NOMO-1 treated with dmso at 0.1 percent for 144 hours (cell line): ENCODE measurements at regions not wholly inside any gene's neighbourhood (a gene's known extent, or its start where the extent isn't known, plus 50 kb on each side); places are given as distances from the start of the nearest gene placed in this dataset.

ENCODE experiments used
- DNase-seq: peaks from one replicate; lab custom pipeline; 2025; ENCODE audit not compliant: unreplicated experiment; lab: John Stamatoyannopoulos, UW

DNA sequence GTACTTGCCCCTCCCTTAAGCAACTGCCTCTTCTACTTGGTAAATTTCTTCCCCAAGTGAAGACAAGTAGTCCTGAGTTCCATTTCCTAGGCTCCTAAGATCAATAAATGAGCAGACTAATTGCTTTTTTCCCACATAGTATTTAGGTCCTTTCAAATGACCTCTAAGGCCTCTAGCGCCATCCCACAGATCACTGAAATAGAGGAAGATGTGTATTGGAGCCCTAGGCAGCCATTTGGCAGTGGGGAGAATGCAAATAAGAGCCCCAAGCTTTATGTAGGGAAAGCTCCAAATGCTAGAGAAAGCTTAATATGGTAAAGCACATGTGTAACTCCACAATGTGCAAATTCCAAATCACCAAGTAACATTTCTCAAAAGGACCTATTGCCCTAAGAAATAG lies 316.5 kb upstream of the PHF14 start:
- DNase-seq = no peak

DNA sequence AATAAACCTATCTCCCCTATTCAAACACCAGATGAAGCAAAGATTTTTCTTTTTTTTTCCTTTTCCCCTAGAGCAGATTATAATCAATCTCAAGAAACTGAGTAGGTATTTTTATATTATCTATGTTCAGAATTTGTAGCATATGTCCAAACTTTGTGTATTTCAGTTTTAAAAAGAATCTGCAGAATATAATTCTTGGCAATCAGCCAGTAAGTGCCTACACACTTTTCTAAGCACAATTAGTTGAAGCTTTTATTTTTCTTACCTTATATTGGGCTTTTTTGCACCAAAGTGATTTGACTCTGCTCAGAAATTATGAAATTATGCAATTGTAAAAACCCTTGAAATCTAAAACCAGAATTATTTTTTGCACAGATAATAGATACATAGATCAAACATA lies 315.8 kb upstream of the PHF14 start:
- no peak for DNase-seq

DNA sequence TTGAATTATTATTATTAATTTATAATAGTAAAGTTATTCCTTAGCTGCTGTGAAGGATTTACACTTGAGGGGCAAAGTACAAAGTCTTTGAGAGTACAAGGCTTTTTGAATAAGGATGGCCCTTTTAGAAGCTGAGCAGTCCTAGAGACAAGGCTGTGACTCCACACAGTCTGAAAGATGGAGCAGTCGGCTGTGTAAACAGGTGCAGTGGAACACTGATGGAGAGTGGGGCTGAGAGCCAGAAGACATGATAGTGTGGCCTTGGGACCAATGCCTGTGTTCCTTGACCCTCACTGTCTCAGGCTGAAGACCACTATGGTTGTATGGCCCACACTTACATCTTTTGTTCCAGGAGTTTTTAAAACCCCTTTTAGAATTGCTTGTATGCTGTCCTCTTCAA lies 311.2 kb upstream of the PHF14 start:
- no peak for DNase-seq

DNA sequence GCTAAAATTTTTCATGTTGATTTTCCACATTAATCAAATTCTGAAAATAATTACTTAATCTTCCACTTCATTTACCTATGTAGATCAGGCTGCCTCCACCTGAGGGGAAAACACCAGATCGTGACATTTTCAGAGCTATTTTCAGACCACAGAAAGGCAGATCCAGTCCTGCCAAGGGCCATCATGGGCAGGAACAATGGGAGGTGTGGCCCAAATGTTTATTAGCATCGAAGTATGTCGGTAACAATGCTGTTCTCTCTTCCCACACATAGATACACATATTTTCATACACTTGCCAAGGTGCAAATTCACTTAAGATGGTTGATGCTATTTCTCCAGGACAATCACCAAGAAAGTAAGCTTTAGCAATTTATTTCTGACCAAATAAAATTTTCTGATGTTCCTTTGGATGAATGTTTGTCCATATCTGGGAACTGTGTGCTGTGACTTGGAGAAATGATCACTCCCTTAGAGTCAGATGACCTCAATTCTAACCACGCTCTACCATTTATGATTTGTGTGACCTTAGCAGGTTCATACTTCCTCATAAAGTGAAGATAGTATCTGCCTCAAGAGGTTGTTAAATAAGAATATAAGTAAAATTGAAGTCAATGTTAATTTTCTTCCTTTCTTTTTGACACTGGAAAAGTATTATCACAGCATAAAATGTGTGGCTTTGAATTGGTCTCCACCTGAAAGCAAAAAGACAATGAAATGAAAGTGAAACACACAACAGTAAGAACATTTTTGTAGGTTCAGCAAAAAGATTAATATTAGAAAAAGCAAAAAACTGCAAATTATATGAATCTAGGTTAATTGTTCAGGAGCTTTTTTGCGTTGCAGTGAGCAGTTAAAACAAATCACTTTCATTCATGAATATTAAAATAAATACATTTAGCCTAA lies 310.4 kb upstream of the PHF14 start:
- no peak for DNase-seq

DNA sequence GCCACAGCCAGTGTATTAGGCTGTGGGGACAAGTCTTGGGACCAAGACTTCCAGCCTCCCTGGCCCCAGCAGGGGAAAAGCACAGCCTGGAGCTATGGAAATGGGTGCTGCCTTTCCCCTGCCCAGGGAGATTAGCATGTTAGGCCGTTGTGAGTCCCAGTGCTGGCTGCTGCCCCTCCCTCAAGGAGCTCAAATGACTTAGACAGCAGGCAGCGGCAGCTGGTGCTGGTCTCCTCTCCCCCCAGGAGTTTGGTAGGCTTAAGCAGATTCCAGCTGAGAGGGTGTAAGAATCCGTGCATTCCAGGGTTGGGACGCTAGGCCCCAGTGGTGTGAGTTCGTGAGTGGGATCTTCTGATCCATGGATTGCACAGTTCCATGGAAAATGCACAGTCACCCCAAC lies 301.5 kb upstream of the PHF14 start:
- DNase-seq = no peak

DNA sequence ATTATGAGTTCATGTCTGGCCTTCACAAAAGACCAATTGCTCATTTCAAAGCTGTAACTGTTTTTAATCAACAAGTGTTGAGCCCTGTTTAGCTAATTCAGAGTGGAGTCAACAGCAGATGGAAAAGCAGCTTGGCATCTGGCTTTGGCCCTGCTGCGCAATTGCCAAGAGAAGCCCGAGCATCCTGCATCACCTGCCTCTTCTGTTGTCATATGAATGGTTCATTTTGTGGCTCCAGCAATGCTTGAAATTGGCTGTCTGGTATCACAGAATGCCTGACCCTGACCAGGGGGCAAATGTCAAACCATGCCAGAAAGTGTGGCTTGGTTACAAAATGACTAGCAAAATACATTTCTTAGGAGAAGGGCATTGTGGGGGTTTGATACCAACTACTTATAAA lies 296.5 kb upstream of the PHF14 start:
- DNase-seq = no peak

DNA sequence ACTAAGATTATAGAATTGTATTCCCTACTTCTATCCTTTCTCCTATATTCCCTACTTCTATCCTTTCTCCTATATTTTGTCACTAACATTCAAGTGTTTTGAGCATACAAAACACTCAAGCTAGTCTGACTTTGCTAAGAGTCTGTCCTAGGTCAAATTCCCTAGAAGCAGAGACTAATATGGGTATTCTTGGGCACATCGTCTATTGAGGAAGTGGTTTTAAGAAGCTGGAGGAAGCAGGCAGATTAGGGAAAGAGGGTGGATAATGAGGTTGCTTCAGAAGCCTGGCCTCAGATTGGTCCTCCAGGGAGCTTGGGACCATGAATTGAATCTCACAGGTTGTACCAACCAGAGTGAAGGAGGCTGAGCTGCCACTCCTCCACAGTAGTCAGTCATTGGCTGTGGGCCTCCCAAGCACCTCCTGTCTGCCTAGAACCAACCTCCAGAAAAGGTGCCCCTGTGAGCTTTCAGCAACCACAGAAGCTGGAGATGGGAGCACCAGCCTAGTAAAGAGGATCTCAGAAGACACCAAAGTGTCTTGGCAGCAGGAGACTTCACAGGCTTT lies 295.9 kb upstream of the PHF14 start:
- DNase-seq = no peak

DNA sequence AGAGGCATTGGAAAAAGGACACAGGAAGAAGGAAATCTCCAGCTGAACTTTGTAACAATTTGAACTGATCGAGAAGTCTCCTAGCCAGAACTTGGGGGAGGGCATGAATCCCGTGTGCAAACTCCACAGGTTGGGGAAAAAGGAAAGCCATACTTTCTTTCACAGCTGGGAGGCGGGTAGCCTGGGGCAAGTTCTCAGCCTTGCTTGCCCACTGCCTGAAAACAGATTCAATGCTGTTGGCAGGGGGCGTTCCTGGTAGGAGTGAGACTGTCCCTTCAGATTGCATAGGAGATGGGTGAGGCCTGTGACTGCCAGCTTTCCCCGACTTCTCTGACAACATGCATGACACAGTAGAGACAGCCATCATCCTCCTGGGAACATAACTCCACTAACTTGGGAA lies 289.1 kb upstream of the PHF14 start:
- no peak for DNase-seq

DNA sequence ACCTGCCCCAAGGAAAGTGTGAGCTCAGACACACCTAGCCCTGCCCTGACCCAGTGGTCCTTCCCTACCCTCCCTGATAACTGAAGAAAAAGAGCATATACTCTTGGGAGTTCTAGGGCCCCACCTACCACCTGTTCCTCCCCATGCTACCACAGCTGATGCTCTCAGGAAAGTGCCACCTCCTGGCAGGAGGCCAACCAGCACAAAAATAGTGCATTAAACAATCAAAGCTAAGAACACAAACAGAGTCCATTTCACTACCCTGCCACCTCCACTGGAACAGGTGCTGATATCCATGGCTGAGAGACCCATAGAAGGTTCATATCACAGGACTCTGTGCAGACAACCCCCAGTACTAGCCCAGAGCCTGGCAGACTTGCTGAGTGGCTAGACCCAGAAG lies 288.6 kb upstream of the PHF14 start:
- DNase-seq = no peak

DNA sequence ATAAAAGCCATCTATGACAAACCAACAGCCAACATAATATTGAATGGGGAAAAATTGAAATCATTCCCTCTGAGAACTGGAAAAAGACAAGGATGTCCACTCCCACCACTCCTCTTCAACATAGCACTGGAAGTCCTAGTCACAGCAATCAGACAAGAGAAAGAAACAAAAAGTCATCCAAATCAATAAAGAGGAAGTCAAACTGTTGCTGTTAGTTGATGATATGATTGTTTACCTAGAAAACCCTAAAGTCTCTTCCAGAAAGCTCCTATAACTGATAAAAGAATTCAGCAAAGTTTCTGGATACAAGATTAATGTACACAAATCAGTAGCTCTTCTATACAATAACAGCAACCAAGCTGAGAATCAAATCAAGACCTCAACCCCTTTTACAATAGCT lies 285.1 kb upstream of the PHF14 start:
- DNase-seq = no peak

DNA sequence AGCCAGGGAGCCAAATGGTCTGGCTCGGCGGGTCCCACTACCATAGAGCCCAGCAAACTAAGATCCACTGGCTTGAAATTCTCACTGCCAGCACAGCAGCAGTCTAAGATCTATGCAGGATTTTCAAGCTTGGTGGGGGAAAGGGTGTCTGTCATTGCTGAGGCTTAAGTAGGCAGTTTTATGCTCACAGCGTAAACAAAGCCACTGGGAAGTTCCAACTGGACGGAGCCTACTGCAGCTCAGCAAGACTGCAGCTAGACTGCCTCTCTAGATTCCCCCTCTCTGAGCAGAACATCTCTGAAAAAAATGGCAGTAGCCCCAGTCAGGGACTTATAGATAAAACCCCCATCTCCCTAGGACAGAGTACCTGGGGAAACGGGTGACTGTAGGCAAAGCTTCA lies 277.6 kb upstream of the PHF14 start:
- no peak for DNase-seq

DNA sequence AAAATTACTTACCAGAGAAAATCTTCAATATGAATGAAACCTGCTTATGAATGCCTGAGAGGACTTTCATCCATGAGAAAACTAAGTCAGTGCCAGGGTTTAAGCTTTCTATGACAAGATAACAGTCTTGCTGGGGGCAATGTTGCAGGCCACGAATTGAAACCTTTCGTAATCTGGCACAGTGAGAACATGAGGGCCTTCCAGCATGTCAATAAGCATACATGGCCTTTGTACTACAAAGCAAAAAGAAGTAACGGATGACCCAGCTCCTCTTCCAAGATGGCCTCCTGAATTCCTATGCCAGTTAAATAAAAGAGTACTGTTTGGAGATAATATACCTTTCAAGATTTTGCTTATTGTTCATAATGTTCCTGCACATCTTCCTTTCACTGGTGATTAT lies 270.6 kb upstream of the PHF14 start:
- DNase-seq = no peak

DNA sequence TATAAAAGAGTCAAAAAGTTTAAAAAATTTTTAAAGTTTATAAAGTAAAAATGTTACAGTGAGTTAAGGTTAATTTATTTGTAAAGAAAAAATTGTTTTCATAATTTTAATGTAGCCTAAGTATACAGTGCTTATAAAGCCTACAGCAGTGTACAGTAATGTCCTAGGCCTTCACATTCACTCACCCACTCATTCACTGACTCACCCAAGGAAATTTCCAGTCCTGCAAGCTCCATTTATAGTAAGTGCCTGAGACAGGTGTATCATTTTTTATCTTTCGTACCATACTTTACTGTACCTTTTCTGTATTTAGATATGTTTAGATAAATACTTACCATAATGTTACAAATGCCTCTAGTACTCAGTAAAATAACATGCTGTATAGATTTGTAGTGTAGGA lies 269.7 kb upstream of the PHF14 start:
- no peak for DNase-seq

DNA sequence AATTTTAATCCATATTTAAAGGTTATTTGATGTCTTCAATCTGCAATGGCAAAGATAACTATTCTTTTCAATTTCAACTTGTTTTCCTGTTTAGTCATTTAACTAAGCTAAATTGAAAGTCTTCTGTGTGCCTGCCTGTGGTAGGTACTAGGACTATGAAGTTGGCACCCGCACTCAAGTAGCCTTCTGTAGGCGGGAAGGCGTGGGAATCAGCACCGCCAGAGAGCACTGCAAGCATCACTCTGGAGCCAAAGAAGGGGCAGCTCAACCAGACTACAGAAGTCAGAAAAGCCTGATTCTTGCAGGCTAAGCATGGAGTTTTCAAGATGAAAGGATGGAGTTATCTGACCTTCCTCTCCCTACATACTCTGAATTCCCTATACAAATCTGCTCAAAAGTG lies 269.0 kb upstream of the PHF14 start:
- DNase-seq = no peak

DNA sequence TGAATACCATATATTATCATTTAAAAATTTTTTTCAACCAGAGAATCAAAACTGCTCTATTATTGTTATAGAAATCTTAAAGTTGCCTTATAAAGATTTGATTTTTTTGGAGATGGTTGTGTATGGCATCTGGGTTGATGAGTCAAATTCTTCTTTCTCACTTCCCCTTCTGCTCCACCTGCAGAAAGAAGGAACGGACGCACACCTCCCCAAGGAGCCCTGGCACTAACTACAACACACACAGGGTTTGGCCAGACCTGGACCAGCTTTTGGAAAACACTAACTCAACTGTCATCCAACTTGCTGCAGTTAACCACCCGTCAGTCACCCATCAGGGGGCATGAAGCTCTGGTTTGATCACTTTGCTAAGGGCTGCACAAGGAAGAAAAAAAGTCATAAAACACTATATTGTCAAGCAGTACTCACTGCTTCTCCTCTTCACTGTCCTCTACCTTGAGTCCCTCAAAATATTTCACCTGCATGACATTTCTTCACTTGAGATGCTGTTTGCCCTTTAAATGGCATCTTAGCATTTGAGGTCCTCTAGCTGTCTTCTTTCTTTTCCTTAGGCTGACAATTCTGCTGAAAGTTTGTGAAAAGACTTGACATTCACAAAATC lies 266.7 kb upstream of the PHF14 start:
- no peak for DNase-seq

DNA sequence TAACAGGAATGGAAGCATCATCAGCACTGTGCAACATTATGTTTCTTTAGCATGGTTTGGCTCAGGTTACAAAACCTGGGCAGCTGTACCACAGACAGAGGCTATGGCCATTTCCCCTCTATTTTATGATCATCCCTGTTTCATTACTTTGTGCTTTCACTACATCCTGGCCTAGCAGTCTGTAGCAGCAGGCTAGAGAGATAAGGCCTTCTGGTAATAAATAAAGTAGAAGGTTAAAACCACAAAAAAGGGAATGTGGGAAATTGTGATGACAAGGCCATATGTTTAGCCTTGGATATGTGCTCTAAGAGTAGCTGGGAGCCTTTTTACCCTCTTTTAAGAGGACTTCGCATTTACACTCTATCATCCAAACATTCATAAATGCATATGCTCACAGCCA lies 266.2 kb upstream of the PHF14 start:
- DNase-seq = no peak

DNA sequence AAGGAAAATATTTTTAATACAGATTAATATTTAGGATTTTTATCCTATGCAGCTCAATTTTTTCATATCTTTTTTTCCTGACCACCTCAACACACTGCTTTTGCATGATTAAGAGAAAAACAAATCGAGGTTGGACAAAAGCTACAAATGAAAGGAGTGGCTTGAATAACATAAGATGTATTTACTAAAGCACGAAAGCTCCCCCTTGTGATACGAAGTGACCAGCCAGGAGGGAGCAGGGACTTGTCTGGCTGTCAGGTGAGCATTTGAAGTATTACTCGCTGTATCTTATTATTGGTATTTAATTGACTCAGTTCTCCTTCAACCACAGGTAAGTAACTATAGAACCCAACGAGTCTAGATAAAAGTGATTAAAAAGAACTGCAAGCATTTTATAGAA lies 265.2 kb upstream of the PHF14 start:
- no peak for DNase-seq

DNA sequence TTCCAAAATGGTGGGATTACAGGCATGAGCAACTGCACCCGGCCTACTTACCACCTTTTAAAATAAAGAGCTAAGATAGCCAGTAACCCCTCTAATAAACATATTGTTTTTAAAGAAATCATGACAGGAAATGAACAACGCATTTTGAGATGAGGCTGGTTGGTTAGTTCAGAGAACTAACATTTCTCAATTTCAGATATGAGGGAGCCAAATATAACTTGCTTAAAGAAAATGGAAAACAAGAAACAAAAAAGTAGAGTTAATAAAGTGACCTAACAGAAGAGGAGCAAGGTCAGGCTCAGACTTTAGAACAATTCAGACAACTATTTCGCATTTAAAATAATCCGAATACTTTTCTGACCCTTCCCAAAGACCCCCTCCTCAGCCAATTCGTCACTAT lies 254.9 kb upstream of the PHF14 start:
- DNase-seq = no peak

DNA sequence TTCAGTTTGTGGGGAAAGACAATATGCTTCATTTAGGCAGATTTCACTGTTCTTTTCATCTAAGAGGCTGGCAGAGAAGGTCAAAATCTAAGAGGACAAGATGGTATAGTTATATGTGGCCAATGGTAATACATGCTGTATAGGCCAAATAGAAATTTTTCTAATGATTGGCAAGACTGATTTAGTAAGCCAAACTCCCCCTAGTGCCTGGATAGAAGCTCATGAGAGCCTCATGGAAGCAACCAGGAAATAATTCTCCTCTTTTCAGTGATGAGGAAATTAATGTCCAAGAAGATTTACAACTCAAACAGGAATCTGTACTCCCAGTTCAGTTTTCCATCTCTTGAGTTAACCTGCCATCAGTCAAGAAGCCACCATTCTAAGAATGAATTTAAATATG lies 253.6 kb upstream of the PHF14 start:
- no peak for DNase-seq

DNA sequence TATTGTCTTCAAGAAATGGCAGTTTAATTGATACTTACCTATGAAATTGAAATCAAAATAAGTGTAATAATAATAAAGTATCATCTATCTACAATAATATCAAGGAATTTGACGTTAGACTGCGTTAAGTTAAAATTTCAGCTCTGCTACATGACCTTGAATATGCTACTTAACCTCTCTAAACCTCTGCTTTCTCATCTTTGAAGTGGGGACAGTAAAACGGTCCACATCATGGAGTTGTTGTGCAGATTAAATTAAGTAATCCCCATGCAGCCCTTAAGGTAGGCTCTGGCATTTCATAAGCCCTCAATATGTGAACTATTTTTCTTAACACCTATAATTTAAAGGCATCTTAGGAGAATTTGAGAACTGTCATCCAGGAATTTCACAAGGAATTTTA lies 252.4 kb upstream of the PHF14 start:
- no peak for DNase-seq

DNA sequence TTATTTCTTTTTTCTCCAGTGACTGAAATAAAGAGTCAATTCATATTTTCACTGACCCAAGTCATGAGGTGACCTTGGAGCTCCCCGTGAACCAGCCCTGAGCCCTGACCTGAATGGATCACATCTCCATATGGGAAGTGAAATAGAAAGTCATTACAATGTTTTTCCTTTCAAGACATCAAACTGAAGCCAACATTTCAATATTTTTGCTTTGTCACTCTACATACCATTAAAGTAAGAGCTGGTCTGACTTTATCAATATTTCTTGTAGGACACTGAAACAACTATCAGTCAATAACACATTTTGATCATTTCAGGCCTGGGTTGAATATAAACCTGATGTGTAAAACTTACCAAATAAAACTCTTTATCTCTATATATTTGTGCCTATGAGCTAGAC lies 249.8 kb upstream of the PHF14 start:
- DNase-seq = no peak

DNA sequence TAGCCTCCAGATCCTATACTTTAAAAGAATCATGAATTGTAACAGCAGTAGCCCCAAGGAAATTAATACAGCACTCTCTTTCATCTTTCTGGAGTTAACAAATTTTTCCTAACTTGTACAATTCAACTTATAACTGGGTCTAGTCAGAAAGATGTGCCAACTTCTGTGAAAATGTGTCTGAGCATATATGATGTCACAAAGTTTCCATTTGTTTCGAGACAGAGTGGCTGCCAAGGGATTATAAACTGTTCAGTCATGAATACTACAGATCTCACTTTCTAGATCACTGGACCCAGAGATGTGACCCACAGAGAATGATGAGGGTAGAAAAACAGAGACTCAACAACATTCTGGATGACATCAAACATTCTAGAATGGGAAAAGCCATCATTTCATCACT lies 249.2 kb upstream of the PHF14 start:
- DNase-seq = no peak

DNA sequence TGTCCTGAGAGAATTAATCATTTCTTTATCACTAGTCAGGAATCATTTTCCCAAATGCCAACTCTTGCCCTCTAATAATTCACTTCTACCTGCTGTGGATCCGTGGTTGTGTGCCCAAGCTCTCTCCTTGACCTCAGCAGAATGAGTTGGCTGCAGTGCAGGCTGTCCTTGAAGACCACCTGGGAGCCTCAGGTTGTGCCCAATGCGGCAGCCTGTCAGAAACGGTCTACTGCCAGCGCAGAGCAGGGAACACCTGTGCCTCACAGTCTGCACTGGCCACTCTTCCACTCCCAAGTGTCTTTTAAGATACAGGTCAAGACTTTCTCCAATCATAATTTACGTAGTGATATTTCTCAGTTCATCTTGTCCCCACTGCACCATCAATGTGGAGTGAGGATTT lies 246.0 kb upstream of the PHF14 start:
- no peak for DNase-seq
